HG03460 (cell line): ENCODE measurements at regions not wholly inside any gene's neighbourhood (a gene's known extent, or its start where the extent isn't known, plus 50 kb on each side); places are given as distances from the start of the nearest gene placed in this dataset.
"Not testable (repeated sequence)": the region's sequence is repeated elsewhere in the genome, so short reads cannot be mapped to it uniquely, and the experiment has no call there.

ENCODE experiments used
- ATAC-seq: cut with Tn5 transposase; IDR thresholded peaks from one replicate; pipeline ENCODE4 v1.9.1; 2021; ENCODE audit not compliant: unreplicated experiment

- not testable (repeated sequence) for ATAC-seq
Measured at GRCh38 chr12:131447636-131448035, 263.3 kb upstream of the SFSWAP start.

DNA sequence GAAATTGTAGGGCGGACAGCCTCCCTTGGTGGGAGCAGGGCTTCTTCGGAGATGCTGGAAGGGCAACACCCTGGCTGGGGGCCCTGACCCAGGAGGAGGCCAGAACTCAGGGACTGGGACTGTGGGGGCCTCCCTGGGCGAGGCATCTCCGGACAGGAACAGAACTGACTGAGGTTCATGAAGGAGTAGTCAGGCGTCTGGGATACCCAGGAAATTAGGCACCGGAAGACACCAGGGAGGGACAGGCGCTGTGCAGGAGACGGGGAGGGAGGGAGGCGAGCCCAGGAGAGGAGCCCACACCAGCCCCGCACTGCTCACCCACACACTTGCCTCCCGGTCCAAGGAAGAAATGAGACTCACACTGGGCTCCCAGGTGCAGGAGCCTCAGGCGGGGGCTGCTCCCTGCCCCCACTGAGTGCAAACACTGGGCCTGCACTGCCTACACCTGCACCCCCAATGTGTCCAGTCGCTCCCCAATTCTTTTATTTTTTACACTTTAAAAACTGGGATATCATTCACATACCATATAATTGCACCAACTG is 262.6 kb upstream of the SFSWAP start:
- ATAC-seq: no peak

DNA sequence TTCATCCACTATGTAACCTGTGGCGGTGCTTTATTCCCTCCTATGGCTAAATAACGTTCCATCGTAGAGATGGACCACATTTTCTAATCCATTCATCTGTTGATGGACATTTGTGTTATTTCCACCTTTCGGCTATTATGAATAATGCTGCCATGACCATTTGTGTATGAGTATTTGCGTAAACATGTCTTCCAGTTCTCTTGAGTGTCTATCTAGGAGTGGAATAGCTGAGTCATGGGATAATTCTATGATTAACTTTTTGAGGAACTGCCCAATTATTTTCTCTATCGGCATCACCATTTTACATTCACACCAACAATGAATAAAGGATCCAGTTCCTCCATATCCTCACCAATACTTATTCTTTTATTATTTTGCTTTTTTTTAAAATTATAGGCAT is 261.9 kb upstream of the SFSWAP start:
- no peak for ATAC-seq

GRCh38 chr12:131452444-131452860 is 258.4 kb upstream of the SFSWAP start:
- no peak for ATAC-seq

- peak; percentile 98 for ATAC-seq
Measured at GRCh38 chr12:131454418-131455217, 256.3 kb upstream of the SFSWAP start.

DNA sequence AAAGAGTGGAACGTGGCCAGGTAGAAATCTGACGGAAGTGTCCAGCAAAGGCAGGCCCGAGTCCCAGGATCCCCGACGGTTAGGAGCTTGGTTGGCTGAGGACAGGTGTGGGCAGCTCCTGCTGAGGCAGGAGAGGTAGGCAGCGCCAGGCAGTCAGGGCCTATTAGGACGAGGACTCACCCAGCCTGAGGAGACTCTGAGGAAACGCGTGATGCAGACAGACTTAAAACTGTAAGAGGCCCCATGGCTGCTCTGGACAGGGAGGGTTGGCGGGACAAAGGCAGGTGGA is 255.7 kb upstream of the SFSWAP start:
- no peak for ATAC-seq

GRCh38 chr12:131455581-131456110 is 255.2 kb upstream of the SFSWAP start:
- no peak for ATAC-seq

DNA sequence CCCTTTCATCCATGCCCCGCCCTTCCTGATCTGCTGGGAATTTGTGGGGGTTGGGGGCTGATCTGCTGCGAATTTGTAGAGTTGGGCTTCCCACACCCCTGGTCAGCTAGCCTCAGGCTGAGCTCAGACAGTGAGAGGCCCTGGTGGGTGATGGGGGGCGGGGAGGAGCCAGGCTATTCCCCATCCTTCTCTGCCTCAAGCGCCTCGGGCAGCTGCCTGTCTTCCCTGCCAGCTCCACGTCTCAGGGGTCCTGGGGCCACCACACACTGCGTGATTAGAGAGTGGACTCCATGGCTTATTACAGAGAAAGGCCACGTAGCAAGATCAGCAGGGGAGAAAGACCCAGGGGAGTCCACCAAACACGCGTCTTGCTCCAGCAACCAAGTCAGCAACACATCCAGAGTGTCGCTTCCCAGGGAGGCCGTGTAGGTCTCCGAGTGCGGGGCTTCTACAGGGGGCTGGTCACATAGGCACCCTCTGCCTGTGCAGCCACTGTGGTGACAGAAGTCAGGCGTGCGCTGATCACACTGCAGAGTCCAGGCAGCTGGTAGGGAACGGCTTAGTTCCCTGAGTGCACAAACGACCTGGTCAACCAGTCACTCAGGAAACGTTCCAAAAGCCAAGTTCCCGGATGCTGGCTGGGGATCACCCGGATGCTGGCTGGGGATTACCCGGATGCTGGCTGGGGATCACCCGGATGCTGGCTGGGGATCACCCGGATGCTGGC is 254.4 kb upstream of the SFSWAP start:
- no peak for ATAC-seq

DNA sequence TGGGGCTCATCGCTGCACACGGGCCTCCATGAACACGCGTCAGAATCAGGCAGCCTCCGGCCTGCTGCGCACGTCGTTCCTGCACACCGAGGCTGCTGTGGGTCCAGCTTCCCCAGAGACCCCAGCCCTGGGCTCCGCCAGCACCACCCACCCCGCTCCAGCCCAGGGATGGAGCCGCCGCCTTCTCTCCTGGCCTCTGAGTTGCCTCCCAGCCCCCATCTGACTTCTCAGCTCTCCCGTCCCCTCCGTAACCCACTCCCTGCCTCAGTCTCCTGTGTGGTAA is 253.9 kb upstream of the SFSWAP start:
- ATAC-seq: no peak

DNA sequence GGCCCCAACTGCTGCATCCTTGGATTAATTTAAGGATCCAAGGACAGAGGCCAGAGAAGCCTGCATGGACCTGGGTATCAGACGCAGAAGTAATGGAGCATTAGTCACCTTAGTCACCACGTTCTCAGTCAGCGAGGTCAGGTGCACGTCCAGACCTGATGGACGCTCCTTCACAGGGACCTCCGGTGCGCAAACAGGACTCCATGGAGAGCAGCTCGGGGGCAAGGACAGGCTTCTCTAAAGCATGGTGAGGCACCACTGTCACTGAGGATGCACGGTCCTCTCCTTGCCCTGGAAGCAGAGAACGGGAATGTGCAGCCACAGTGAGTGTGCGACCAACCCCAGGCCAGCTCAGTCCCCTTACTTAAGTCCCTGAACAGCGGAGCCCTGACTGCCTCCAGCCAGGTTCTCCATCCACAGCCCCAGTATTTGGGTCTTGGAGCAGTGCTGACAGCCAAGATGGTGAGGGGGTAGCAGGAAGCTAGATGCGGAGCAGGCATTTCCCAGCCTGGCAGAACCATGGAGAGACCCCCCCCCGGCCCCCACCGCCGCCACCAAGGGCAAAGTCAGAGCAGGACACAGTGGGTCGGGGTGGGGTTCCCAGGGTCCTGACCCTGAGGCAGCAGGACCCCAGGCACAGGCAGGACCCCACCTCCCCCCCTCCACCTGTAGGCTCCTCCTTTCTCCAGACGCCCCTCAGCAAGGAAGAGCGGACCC is 253.4 kb upstream of the SFSWAP start:
- ATAC-seq: no peak

- no peak for ATAC-seq
Measured at GRCh38 chr12:131458048-131458374, 252.9 kb upstream of the SFSWAP start.

DNA sequence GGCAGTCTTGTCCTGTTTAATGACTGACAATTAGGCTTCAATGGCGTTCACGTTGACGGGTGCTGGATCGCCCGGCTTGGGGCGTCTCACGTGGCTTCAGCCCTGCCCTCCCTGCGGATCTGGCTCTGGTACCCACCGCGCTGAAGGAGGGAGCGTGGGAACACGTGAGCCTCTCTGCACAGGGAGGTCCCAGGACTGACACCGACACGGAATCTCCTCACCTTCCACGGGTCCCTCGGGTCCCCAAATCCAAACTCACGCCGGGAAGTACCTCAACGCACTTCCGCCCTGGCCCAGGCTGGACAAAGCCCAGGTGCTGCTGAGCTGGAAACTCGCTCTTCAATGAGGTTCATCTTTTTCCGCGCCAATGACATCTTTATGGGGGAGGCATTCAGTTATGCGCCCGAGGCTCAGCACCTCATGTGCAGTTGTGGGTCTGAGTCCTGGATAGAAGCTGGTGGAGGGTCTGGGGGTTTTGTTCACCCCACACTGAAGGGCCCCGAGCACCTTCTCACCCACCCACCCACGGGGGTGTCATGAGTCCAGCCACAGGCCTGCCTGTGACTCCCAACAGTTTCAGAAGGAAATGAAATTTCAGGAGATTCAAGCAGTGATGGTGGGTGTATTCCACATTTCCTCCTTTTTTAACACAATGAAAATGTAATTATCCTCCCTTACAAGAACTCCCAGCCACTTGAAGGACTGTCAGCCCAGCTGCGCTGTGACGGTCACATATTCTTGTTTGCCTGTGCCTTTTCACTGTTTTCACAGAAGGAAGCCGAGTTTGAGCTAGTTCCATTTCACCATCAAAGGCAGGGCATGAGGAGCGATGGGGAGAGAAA is 251.7 kb upstream of the SFSWAP start:
- no peak for ATAC-seq

DNA sequence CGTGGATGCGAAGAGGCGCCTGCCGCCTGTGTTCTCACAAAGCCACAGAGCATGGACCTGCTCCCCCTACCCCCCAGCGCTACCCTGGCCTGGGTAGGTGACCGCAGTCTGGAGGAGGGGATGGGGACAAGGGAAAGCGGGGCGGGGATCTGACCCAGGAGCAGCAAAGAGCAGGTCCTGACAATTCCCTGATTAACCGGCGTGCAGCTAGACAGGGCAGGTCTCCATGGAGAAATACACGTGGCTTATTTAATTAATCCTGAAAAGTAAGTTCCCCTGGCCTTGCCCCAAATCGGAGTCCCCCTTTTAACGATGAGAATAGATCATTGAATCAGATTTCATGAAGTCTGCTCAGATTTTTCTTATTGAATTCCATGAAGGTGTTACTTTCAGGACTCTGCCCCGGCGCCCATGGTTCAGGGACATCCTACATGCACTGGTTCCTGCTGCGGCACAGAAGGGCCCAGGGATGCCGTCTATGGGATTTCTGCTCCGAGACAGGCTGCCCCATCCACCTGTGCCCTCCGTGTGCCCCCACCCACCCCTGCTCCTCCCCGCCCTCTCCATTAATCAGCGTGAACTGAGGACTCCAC is 251.0 kb upstream of the SFSWAP start:
- ATAC-seq: no peak

DNA sequence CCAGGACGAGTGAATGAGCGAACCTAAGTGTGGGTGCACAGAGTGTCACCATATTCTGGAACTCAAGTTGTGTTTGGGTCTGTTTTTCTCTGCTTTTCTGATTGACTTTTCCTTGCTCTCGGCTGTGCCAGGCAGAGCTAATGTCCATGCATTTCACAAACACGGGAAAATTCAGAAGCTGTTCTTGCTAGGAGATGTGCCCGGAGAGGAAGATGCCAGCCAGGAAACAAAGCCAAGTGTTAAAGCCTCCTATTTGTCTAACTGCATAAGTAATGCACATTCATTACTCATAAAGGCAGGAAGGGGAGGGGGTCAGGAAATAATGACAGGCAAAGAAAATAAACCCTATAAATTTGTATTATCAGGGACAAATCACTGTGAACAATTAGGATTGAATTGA is 250.4 kb upstream of the SFSWAP start:
- ATAC-seq: no peak

DNA sequence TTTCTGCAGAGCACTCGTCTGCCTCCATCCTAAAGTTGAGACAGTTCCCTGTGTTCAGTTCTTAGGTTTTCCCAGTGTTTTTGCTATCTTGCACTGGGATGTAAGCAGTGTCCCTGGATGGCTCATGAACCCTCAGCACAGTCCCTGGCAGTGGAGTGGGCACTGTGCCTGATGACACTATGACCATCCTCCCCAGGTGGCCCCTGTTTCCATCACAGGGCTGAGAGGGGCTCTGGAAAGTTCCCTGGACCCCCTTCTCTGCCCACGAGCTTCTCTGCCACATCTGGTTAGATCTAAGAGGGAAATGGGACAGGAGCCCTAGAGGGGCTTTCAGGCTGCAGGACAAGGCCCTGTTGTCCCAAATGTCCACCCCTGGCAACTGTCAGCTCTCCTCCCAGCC is 249.8 kb upstream of the SFSWAP start:
- no peak for ATAC-seq

GRCh38 chr12:131463174-131463573 is 247.7 kb upstream of the SFSWAP start:
- no peak for ATAC-seq

DNA sequence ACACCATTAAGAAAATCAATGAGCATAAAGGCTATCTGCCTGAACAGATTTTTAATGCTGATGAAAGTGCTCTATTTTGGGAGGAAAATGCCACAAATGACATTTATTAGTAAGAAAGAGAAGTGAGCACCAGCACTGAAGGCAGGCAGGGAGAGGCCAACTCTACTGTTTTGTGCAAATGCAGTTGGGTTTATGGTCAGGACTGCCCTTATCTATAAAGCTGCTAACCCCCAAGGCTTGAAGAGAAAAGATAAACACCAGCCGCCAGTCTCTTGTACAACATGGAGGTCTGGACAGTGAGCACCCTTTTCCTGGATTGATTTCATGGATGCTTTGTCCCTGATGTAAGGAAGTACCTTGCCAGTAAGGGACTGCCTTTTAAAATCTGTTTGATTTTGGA is 246.8 kb upstream of the SFSWAP start:
- no peak for ATAC-seq

GRCh38 chr12:131466306-131466705 is 244.6 kb upstream of the SFSWAP start:
- ATAC-seq: no peak

DNA sequence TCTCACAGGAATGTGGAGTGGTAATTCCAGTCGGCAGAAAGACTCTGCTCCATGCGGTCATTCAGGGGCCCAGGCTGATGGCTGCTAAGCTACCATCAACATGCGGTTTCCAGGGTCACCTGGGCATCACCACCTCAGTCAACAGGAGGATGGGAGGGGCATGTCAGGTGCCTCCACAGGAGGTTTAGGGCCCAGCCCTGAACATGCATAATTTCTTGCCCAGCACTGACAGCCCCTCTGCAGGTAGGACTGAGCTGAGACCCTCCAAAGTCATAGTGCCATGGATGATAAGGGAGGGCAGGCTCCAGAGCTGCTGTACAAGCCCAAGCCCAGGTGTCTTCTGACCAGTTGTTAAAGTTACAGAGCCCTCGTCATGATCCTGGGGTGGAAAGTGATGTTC is 244.0 kb upstream of the SFSWAP start:
- no peak for ATAC-seq

- ATAC-seq: no peak
Measured at GRCh38 chr12:131468206-131468605, 242.7 kb upstream of the SFSWAP start.

- ATAC-seq: not testable (repeated sequence)
Measured at GRCh38 chr12:131469945-131470344, 240.9 kb upstream of the SFSWAP start.
